GM12872 (cell line): ENCODE measurements at regions not wholly inside any gene's neighbourhood (a gene's known extent, or its start where the extent isn't known, plus 50 kb on each side); places are given as distances from the start of the nearest gene placed in this dataset.

ENCODE experiments used
- CTCF ChIP-seq: IDR thresholded peaks from 3 replicates; pipeline ENCODE4 v1.5.1; 2011; ENCODE audit warnings: low read depth, mild to moderate bottlenecking, low read length, moderate library complexity; ENCODE audit not compliant: insufficient read depth

- no peak for TF ChIP-seq CTCF
Observed at GRCh38 chrX:25108481-25108880, 92.7 kb upstream of the ARX start.

GRCh38 chrX:25105221-25105620 is 89.5 kb upstream of the ARX start:
- TF ChIP-seq CTCF, result no peak

- no peak for TF ChIP-seq CTCF
Observed at GRCh38 chrX:25096522-25097045, 80.8 kb upstream of the ARX start.

GRCh38 chrX:25084446-25084845 is 68.7 kb upstream of the ARX start:
- no peak for TF ChIP-seq CTCF

- no peak for TF ChIP-seq CTCF
Observed at GRCh38 chrX:25083661-25084060, 67.9 kb upstream of the ARX start.

GRCh38 chrX:25079020-25079419 is 63.3 kb upstream of the ARX start:
- no peak for TF ChIP-seq CTCF

GRCh38 chrX:25076941-25077500 is 61.3 kb upstream of the ARX start:
- no peak for TF ChIP-seq CTCF
